H1 (cell line): ENCODE measurements at regions not wholly inside any gene's neighbourhood (a gene's known extent, or its start where the extent isn't known, plus 50 kb on each side); places are given as distances from the start of the nearest gene placed in this dataset.

Source experiments
- CREB1 ChIP-seq: IDR thresholded peaks from 2 replicates; pipeline ENCODE4 v1.6.1; 2012; ENCODE audit warnings: inconsistent platforms
- EP300 ChIP-seq, 2 experiments: IDR thresholded peaks; 1 replicate in 1 of 2; 2 replicates in 1 of 2; pipeline ENCODE4 v1.6.1; 2011 to 2012; ENCODE audit warnings: low read depth in 2 of 2, low read length in 2 of 2, mild to moderate bottlenecking in 2 of 2, borderline replicate concordance in 1 of 2, inconsistent platforms in 1 of 2, moderate library complexity in 1 of 2
- JUND ChIP-seq: IDR thresholded peaks from 2 replicates; pipeline ENCODE4 v1.6.1; 2011; ENCODE audit warnings: mild to moderate bottlenecking, improper control_type of control experiment, low read length
- TAF1 ChIP-seq: IDR thresholded peaks from 2 replicates; pipeline ENCODE4 v1.6.1; 2011; ENCODE audit warnings: mild to moderate bottlenecking, low read depth, low read length
- TF ChIP-seq, protein P1 (sequence below): IDR thresholded peaks from 2 replicates; pipeline ENCODE4 v1.6.1; 2012; ENCODE audit warnings: inconsistent platforms
- TF ChIP-seq, protein P2 (sequence below), 3 experiments: IDR thresholded peaks; 1 replicate in 2 of 3; 2 replicates in 1 of 3; pipeline versions ENCODE4 v1.5.1 to v1.6.1; 2011; ENCODE audit warnings: low read length in 3 of 3, mild to moderate bottlenecking in 3 of 3, inconsistent platforms in 2 of 3, low read depth in 1 of 3, moderate library complexity in 1 of 3; ENCODE audit not compliant: insufficient read depth in 1 of 3; ENCODE audit errors: control extremely low read depth in 1 of 3

DNA sequence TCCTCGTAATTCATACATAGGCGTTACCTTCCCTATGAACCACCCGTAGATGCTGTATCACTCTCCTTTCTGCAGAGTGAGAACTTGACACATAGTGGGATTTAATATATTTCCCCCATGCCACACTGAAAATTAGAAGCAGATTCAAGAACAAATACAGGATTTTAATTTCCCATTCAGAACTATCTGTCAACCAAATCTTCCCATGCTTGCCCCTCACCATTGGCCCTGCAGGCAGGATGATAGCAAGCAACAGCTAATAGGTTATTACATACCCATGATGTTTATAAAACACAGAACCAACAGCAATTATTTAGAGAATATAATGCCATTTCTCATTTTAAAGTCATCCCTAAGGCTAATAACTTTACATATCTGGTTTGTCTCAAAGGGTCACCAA, 55.0 kb upstream of the GNAO1 start:
- TF ChIP-seq, protein P1, sequence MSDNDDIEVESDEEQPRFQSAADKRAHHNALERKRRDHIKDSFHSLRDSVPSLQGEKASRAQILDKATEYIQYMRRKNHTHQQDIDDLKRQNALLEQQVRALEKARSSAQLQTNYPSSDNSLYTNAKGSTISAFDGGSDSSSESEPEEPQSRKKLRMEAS, result no peak
- TF ChIP-seq JUND (no peak), TAF1 (no peak), EP300 (IDR thresholded peaks at IDR 0.05; ENCODE audit: borderline replicate concordance in 1 of 2, low read depth in 2 of 2, low read length in 2 of 2) (no peak), CREB1 (no peak)
- TF ChIP-seq, protein P2, sequence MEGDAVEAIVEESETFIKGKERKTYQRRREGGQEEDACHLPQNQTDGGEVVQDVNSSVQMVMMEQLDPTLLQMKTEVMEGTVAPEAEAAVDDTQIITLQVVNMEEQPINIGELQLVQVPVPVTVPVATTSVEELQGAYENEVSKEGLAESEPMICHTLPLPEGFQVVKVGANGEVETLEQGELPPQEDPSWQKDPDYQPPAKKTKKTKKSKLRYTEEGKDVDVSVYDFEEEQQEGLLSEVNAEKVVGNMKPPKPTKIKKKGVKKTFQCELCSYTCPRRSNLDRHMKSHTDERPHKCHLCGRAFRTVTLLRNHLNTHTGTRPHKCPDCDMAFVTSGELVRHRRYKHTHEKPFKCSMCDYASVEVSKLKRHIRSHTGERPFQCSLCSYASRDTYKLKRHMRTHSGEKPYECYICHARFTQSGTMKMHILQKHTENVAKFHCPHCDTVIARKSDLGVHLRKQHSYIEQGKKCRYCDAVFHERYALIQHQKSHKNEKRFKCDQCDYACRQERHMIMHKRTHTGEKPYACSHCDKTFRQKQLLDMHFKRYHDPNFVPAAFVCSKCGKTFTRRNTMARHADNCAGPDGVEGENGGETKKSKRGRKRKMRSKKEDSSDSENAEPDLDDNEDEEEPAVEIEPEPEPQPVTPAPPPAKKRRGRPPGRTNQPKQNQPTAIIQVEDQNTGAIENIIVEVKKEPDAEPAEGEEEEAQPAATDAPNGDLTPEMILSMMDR (IDR thresholded peaks at IDR 0.05; ENCODE audit: control extremely low read depth in 1 of 3, insufficient read depth in 1 of 3, low read depth in 1 of 3, low read length in 3 of 3), result no peak
